Neural progenitor cell (in vitro differentiated cells): ENCODE measurements at regions not wholly inside any gene's neighbourhood (a gene's known extent, or its start where the extent isn't known, plus 50 kb on each side); places are given as distances from the start of the nearest gene placed in this dataset.

Experiments
- EZH2 ChIP-seq: fragments of 200-600 bp; sonication (generic); IDR thresholded peaks from 2 replicates; pipeline ENCODE4 v1.6.1; 2017; ENCODE audit warnings: antibody characterized with exemption, mild to moderate bottlenecking, moderate library complexity
- TF ChIP-seq, protein P1 (sequence below): fragments of 200-600 bp; sonication (generic); IDR thresholded peaks from 2 replicates; pipeline ENCODE4 v1.5.1; 2017; ENCODE audit warnings: antibody characterized with exemption, mild to moderate bottlenecking

DNA sequence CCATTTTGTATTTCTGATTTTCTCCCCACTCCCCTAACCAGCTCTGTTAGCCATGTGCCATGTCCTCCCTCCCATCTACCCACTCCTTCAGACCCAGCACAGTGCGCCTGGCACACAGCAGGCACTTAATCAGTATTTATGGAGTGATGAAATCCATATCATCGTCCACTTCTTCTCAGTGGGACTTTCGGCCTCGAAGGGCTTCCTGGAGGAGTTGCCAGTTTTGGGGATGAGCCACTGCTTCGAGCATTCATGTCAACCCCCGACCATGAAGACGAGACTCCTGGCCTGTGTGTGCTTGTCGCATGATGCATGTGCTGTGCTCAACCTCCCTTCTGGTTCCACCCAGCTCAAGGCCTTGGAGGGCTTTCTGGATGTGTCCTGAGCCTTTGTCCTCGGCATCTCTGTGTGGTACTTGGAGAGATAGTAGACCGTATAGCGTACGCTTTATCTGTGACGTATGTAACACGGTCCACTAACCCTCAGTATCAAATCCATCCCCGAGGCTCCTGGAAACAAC, 119.5 kb upstream of the RTL1 start:
- TF ChIP-seq, protein P1, sequence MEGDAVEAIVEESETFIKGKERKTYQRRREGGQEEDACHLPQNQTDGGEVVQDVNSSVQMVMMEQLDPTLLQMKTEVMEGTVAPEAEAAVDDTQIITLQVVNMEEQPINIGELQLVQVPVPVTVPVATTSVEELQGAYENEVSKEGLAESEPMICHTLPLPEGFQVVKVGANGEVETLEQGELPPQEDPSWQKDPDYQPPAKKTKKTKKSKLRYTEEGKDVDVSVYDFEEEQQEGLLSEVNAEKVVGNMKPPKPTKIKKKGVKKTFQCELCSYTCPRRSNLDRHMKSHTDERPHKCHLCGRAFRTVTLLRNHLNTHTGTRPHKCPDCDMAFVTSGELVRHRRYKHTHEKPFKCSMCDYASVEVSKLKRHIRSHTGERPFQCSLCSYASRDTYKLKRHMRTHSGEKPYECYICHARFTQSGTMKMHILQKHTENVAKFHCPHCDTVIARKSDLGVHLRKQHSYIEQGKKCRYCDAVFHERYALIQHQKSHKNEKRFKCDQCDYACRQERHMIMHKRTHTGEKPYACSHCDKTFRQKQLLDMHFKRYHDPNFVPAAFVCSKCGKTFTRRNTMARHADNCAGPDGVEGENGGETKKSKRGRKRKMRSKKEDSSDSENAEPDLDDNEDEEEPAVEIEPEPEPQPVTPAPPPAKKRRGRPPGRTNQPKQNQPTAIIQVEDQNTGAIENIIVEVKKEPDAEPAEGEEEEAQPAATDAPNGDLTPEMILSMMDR: no peak
- TF ChIP-seq EZH2: no peak
